Renal pelvis (tissue), 1 donor: ENCODE measurements at regions not wholly inside any gene's neighbourhood (a gene's known extent, or its start where the extent isn't known, plus 50 kb on each side); places are given as distances from the start of the nearest gene placed in this dataset.
A peak's percentile ranks its signal among the peaks of the same experiment; 100 is the strongest.
"Not testable (repeated sequence)": the region's sequence is repeated elsewhere in the genome, so short reads cannot be mapped to it uniquely, and the experiment has no call there.

Source experiments
- DNase-seq: peaks from one replicate; pipeline ENCODE4 v3.0.0-alpha.2; 2013

DNA sequence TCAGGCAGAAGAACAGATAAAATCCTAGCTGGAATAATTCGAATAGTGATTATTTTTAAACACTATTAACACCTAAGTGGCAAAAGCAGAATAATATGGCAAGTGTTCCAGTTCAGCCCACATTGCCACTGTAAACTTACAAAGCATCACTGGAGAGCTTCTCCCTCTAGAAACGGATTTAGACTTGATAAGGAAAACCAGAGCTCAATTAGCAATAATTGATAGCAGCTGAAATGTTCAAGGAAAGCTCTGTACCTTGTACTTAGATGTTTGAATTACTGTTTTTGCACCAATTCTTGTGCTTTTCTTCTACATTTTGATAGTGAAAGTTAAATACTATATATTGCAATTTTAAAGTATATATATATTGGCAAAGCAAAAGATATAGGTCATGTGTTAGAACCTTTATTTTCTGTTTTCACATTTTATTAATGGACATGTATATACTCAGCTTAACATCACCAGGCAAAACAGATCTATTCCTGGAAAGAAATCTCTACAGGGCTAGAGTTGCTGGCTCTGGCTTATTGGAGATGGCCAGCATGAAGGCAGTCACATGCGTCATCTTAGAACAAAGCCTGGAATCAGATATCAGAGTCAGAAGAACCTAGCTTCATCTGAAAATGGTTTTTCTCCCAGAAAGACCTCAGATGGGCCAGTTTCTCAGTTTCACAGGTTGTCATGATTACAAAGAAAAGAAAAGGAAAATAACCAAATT lies 149.1 kb upstream of the CTAGE1 start:
- DNase-seq = no peak

GRCh38 chr18:22567794-22568193 lies 150.1 kb upstream of the CTAGE1 start:
- DNase-seq = no peak

- DNase-seq = no peak
These were observed 152.8 kb upstream of the CTAGE1 start for GRCh38 chr18:22570492-22570891.

DNA sequence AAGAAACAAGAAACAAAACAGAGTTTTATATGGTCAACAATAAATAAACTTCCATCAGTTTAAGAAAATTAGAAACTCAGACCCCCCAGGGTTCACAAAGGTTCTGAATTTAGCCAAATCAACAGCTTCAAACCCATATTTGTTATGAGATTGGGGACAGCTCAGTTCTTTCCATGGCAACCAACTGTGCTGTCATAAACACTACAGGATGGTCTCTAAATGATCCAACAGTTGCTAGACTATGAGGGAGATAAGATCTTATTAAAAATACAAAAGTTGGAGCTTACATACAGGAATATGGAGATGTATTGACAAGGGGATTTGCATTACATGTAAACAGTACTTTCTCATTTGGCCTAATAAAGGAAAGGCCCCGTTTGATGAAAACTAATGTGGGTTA lies 154.6 kb upstream of the CTAGE1 start:
- no peak for DNase-seq

DNA sequence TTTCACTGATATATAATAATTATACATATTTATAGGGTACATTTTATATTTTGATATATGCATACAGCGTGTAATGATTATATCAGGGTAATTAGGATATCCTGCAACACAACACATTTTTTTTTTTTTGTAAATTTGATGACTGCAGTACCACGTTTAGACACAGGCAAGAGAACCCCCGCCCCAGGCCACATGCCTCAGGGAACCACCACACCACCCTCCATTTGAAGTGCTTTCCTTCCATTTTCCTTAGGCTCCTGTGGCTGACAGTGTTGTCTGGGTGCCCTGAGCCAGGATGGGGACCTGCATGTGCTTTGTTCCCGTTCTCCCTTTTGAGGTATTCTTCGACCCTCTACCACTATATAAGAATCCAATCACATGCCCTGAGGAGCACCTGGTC lies 161.6 kb upstream of the CTAGE1 start:
- no peak for DNase-seq

DNA sequence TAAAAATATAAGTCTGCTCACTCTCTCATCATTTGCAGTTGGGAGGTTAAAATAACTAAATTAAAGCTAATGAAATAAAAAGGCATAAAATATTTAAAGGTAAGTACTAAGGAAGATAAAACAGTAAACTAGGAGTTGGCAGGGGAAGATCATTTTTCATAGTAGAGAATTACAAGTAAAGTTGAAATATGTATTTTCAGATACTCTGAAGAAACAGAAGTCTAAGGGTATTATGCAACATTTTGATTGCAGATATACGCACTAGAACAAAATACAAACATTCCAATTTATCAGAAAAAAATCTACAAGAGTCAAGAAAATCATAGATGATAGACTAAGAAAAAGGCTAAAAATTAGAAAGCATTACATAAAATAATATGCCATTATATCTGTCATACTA lies 167.6 kb upstream of the CTAGE1 start:
- DNase-seq = no peak

GRCh38 chr18:22585821-22586220 lies 168.1 kb upstream of the CTAGE1 start:
- no peak for DNase-seq

DNA sequence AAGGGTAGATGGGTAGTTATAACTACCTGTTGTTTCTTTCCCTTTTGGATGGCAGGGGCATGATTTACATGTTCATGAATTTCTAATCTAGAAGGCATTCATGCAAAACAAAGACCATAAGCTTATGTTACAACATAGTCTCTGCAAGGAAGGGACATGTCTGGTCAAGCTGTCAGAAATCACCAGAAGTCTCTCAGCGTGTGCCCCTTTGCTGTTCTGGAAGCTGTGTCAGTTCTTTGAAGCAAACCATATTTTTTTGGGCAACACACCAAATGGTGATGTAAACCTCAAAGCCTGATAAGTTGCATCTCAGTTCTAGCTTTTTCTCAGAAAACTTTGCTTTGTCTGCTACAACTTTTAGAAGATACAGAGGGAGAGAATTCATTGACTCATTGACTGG lies 173.5 kb upstream of the CTAGE1 start:
- peak; percentile 26 for DNase-seq

DNA sequence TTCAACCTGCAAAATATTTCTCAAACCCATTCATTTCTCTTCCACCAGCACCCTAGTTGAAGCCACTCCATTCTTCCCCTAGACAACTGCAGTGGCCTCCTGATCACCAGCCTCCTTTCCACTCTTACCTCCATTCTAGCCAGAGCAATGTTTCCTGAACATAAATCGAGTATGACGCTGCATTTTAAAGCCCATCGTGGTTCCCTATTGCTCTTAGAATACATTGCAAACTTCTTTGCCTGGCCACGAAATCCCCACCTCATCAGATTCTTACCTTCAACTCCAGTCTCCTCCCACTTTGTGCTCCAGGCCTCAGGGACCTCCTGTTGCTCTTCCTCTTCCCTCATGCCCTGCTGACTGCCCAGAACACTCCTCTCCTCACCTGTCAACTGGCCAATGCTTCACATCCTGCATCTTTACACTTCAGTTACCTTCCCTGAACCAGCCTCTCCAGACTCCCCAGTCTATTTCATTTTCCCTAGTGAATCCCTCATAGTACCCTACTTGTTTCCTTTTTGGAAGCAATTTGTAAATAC lies 176.5 kb upstream of the CTAGE1 start:
- DNase-seq = no peak

DNA sequence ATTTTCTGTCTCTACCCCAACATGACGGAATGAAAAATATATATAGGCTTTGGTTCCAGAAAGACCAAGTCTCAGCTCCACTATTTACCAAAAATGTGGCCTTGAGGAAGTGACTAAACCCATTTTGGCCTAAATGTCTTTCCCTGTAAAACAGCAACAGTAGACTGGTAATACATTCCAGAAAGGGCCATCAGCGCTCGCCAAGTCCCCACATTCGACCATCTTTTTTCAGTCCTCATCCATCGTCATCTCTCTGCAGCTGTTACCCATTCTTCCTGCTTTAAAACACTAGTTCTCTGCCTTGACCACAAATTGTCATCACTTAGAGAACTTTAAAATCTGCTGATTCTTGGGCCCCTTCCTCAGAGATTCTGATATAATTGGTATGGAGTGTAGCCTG lies 183.8 kb upstream of the CTAGE1 start:
- no peak for DNase-seq

DNA sequence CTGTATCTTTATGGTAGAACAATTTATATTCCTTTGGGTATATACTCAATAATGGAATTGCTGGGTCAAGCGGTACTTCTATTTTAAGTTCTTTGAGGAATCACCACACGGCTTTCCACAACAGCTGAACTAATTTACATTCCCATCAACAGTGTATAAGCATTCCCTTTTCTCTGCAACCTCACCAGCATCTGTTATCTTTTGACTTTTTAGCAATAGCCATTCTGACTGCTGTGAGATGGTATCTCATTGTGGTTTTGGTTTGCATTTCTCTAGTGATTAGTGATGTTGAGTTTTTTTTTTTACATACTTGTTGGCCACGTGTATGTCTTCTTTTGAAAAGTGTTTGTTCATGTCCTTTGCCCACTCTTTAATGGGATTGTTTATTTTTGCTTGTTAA lies 184.7 kb upstream of the CTAGE1 start:
- not testable (repeated sequence) for DNase-seq

DNA sequence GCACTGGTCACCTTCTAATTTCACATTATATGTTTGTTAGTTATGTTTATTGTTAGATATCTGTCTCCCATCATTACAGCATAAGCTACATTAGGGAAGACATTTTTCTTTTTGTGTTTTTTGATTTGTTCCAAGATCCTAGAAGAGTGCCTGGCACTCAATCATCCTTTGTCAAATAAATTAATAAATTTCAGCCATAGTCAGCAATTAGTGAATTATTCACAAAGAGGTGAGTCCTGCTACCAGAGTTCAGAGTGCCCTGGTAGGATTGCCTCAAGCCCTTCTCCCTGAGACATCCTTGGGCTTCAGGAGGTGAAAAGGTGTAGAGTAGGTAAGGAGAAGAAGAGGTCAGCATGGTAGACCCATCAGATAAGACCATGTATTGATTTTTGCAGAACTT lies 186.2 kb upstream of the CTAGE1 start:
- no peak for DNase-seq

GRCh38 chr18:22604390-22604985 lies 186.8 kb upstream of the CTAGE1 start:
- DNase-seq = peak; percentile 61

DNA sequence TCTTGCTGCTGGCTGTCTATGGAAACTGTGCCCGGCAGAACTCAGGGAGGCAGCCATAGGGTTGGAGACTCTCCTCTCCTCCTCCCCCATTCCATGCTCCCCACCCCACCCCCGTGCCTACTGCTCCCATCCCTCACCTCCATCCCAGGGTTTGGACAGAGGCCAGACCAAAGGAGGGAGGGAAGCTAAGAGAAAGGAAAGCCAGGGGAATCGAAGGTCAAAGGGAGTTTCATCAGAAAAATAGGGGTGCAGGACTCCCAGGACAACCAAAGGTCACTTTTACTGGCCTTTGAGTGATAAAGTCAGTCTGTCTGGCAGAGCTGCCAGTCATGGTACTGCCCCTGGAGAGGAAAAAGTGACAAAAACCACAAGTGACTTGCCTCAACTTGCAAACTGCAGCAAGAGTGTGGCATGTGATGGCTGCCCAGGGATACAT lies 187.3 kb upstream of the CTAGE1 start:
- no peak for DNase-seq

- no peak for DNase-seq
These were observed 188.0 kb upstream of the CTAGE1 start for GRCh38 chr18:22605736-22606135.

GRCh38 chr18:22606563-22607283 lies 189.0 kb upstream of the CTAGE1 start:
- DNase-seq = no peak

GRCh38 chr18:22607284-22607635 lies 189.5 kb upstream of the CTAGE1 start:
- no peak for DNase-seq

DNA sequence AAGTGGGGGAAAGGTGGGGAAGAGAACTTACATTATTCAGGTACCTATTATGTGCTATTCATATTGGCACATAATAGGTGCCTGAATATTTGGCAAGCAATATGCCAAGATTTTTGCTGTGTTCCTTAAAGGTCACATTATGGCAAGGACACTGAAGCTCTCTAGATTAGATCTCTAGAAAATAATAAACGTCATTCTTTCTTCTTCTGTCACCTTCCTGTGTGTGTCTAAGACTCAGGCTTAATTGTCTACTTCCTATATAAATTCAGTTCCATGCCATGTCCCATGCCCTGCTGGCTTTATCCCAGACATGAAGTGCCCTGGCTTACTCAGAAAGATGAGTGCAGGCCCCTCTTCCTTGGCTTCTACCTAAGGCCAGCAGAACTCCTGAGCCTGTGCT lies 191.1 kb upstream of the CTAGE1 start:
- DNase-seq = no peak

GRCh38 chr18:22609642-22610041 lies 191.9 kb upstream of the CTAGE1 start:
- DNase-seq = peak; percentile 17

GRCh38 chr18:22613058-22613690 lies 195.5 kb upstream of the CTAGE1 start:
- no peak for DNase-seq

- DNase-seq = no peak
These were observed 196.1 kb upstream of the CTAGE1 start for GRCh38 chr18:22613788-22614187.

- DNase-seq = no peak
These were observed 205.8 kb upstream of the CTAGE1 start for GRCh38 chr18:22623513-22623912.

DNA sequence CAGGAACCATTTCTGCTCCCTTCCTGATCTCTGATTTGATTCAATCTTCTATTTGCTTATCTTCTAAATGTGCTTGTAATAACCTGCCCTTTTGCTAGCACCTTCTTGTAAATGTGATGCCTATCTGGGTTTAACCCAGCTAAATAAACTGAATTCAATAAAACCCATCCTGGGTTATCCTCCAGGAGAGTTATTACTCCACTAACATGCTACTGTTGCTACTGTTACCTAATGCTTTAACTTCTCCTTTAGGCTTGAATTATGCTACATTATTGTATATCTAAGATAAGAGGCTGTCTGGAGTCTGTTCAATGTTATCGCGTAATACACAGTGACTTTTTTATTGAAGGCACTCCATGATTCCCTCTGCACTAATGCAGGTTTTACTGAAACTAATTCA lies 206.5 kb upstream of the CTAGE1 start:
- DNase-seq = no peak
